RWPE2 (cell line): ENCODE measurements at regions not wholly inside any gene's neighbourhood (a gene's known extent, or its start where the extent isn't known, plus 50 kb on each side); places are given as distances from the start of the nearest gene placed in this dataset.

Experiments
- ATAC-seq: fragments of 200-7000 bp; cut with Tn5 transposase; 3 replicates; pipeline ENCODE4 v1.9.1; 2021; ENCODE audit warnings: low read depth
- DNase-seq: peaks from one replicate; pipeline ENCODE4 v3.0.0-alpha.2; 2020; ENCODE audit warnings: low spot score
- H3K27ac ChIP-seq: fragments of 450-650 bp; 2 replicates; pipeline ENCODE4 v1.5.1; 2017; ENCODE audit warnings: mild to moderate bottlenecking; ENCODE audit not compliant: poor library complexity, severe bottlenecking
- H3K27me3 ChIP-seq: fragments of 250-450 bp; sonication (Bioruptor Pico); 2 replicates; pipeline ENCODE4 v1.5.1; 2021; ENCODE audit warnings: mild to moderate bottlenecking, moderate library complexity; ENCODE audit not compliant: insufficient read depth, poor library complexity, severe bottlenecking
- H3K36me3 ChIP-seq: fragments of 250-450 bp; sonication (Bioruptor Pico); 2 replicates; pipeline ENCODE4 v1.5.1; 2020; ENCODE audit warnings: low read depth, mild to moderate bottlenecking, moderate library complexity
- H3K4me1 ChIP-seq: fragments of 250-450 bp; sonication (Bioruptor Pico); 2 replicates; pipeline ENCODE4 v1.5.1; 2021; ENCODE audit warnings: mild to moderate bottlenecking, moderate library complexity; ENCODE audit not compliant: insufficient read depth, poor library complexity, severe bottlenecking
- H3K4me3 ChIP-seq: fragments of 250-450 bp; sonication (Bioruptor Pico); 2 replicates; pipeline ENCODE4 v1.5.1; 2021; ENCODE audit warnings: mild to moderate bottlenecking, moderate library complexity; ENCODE audit not compliant: severe bottlenecking
- H3K9me3 ChIP-seq: fragments of 250-450 bp; sonication (Bioruptor Pico); 2 replicates; pipeline ENCODE4 v1.5.1; 2021; ENCODE audit warnings: mild to moderate bottlenecking, moderate library complexity; ENCODE audit not compliant: severe bottlenecking
- CTCF ChIP-seq: fragments of 450-650 bp; IDR thresholded peaks from one replicate; pipeline ENCODE4 v1.5.1; 2017; ENCODE audit warnings: mild to moderate bottlenecking, moderate library complexity; ENCODE audit not compliant: poor library complexity, severe bottlenecking

GRCh38 chr1:239025997-239026694, 360.2 kb upstream of the CHRM3 start:
- no peak overlapping the region for H3K27ac ChIP-seq
- H3K9me3 ChIP-seq: no peaks in the 10 kb centered on the region
- no peak for TF ChIP-seq CTCF
- ATAC-seq: no peak
- no peaks in the 10 kb centered on the region for H3K4me1 ChIP-seq
- DNase-seq: no peak
- no peaks in the 10 kb centered on the region for H3K27me3 ChIP-seq
- H3K4me3 ChIP-seq: no peak overlapping the region
- no peaks in the 10 kb centered on the region for H3K36me3 ChIP-seq

- no peak for DNase-seq
These were observed 361.1 kb upstream of the CHRM3 start for GRCh38 chr1:239025223-239025622.

DNA sequence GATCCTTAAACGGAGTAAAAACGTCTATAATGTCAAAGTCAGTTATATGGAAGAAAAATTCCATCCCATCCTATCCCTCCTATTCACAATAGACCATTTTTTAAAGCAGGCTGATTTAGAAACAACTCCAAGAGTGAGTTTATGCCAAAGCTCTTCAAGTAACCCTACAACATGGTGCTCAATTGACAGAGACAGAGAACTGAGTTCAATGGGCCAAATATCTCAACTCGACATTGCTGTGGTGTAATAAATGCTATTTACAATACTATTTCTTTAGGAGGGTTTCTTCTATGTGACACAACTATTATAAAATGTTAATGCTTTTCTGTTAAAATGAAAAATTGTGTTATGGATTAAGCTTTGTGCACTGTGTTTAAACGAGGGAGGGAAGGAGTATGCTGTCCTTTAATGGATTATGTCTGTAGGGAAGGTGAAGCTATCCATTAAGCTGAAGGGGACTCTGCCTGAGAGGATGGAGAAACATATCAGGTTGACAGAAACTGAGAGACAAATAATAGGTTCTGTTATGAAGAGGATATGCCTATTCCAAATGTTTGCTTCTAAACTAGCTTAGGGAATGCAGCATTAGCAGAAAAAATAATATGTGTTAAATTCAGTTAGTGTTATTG, 362.5 kb upstream of the CHRM3 start:
- DNase-seq (no peak), ATAC-seq (no peak)
- H3K27ac ChIP-seq: no peak overlapping the region
- no peaks in the 10 kb centered on the region for H3K36me3 ChIP-seq
- H3K4me1 ChIP-seq: no peaks in the 10 kb centered on the region
- no peaks in the 10 kb centered on the region for H3K27me3 ChIP-seq
- no peak overlapping the region for H3K4me3 ChIP-seq
- H3K9me3 ChIP-seq: no peaks in the 10 kb centered on the region
- TF ChIP-seq CTCF: no peak

More at GRCh38 chr1:239025223-239025622, 361.1 kb upstream of the CHRM3 start:
- Histone ChIP-seq H3K4me3 (no peak overlapping the region), H3K27me3 (no peaks in the 10 kb centered on the region), H3K27ac (no peak overlapping the region), H3K9me3 (no peaks in the 10 kb centered on the region), H3K4me1 (no peaks in the 10 kb centered on the region), H3K36me3 (no peaks in the 10 kb centered on the region)
- no peak for ATAC-seq
- TF ChIP-seq CTCF: no peak

DNA sequence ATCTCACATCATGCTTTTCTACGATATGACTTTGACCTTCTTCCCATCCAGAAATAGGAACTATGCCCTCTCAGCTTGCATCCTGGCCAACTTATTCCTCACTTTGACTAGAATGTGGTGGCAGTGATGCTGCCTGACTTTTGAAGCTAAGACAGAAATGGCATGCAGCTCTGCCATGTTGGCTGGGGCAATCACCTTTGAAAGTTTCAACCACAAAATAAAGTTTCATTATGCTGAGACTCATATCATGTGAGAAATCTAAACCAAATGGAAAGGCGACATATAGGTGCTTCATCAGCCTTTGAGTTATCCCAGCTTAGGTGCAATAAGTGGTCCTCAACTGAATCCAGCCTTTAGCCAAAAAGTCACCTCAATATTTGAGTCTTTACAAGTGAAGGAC, 370.0 kb upstream of the CHRM3 start:
- no peak overlapping the region for H3K4me3 ChIP-seq
- H3K4me1 ChIP-seq: no peaks in the 10 kb centered on the region
- no peaks in the 10 kb centered on the region for H3K27me3 ChIP-seq
- no peaks in the 10 kb centered on the region for H3K36me3 ChIP-seq
- H3K9me3 ChIP-seq: no peaks in the 10 kb centered on the region
- no peak for TF ChIP-seq CTCF
- ATAC-seq (no peak), DNase-seq (no peak)
- no peak overlapping the region for H3K27ac ChIP-seq

- no peak for DNase-seq
- no peak for TF ChIP-seq CTCF
These were observed 375.0 kb upstream of the CHRM3 start for GRCh38 chr1:239011382-239011781.

More at GRCh38 chr1:239011382-239011781, 375.0 kb upstream of the CHRM3 start:
- Histone ChIP-seq H3K4me3 (no peak overlapping the region), H3K27ac (no peak overlapping the region), H3K9me3 (no peaks in the 10 kb centered on the region), H3K27me3 (no peaks in the 10 kb centered on the region), H3K4me1 (no peaks in the 10 kb centered on the region), H3K36me3 (no peaks in the 10 kb centered on the region)
- ATAC-seq: no peak
